ENCODE measurements at regions not wholly inside any gene's neighbourhood (a gene's known extent, or its start where the extent isn't known, plus 50 kb on each side); places are given as distances from the start of the nearest gene placed in this dataset.

GRCh38 chr1:198472997-198473396 lies 67.5 kb downstream of the ATP6V1G3 start:
- no peak for TF ChIP-seq CTCF (IDR thresholded peaks at IDR 0.05)
- DNase-seq (ENCODE audit: extremely low spot score, unreplicated experiment): no peak
- no peaks in the 10 kb centered on the region for H3K27me3 Mint-ChIP-seq (ENCODE audit: unreplicated experiment)
- H3K9me3 Mint-ChIP-seq (ENCODE audit: unreplicated experiment): peaks cover 5% of the 10 kb centered on the region
- no peak overlapping the region for H3K27ac Mint-ChIP-seq (ENCODE audit: unreplicated experiment)
- peaks cover 1% of the 10 kb centered on the region for H3K4me1 Mint-ChIP-seq (ENCODE audit: unreplicated experiment)
- no peak overlapping the region for H3K4me3 Mint-ChIP-seq (ENCODE audit: unreplicated experiment)
- peaks cover 12% of the 10 kb centered on the region for H3K36me3 Mint-ChIP-seq (ENCODE audit: unreplicated experiment)

- Mint-ChIP-seq H3K4me1 (ENCODE audit: unreplicated experiment) (peaks cover 5% of the 10 kb centered on the region), H3K9me3 (ENCODE audit: unreplicated experiment) (peaks cover 5% of the 10 kb centered on the region), H3K27me3 (ENCODE audit: unreplicated experiment) (no peaks in the 10 kb centered on the region), H3K27ac (ENCODE audit: unreplicated experiment) (no peak overlapping the region), H3K36me3 (ENCODE audit: unreplicated experiment) (peaks cover 12% of the 10 kb centered on the region), H3K4me3 (ENCODE audit: unreplicated experiment) (no peak overlapping the region)
- no peak for DNase-seq (ENCODE audit: extremely low spot score, unreplicated experiment)
- no peak for TF ChIP-seq CTCF (IDR thresholded peaks at IDR 0.05)
Observed at GRCh38 chr1:198472119-198472518, 68.4 kb downstream of the ATP6V1G3 start.

- Mint-ChIP-seq H3K27ac (ENCODE audit: unreplicated experiment) (no peak overlapping the region), H3K36me3 (ENCODE audit: unreplicated experiment) (peaks cover 5% of the 10 kb centered on the region), H3K27me3 (ENCODE audit: unreplicated experiment) (no peaks in the 10 kb centered on the region), H3K4me1 (ENCODE audit: unreplicated experiment) (peaks cover 28% of the 10 kb centered on the region), H3K9me3 (ENCODE audit: unreplicated experiment) (peaks cover 2% of the 10 kb centered on the region), H3K4me3 (ENCODE audit: unreplicated experiment) (no peak overlapping the region)
- DNase-seq (ENCODE audit: extremely low spot score, unreplicated experiment): no peak
- TF ChIP-seq CTCF (IDR thresholded peaks at IDR 0.05): no peak
Observed at GRCh38 chr1:198467907-198468306, 72.6 kb downstream of the ATP6V1G3 start.

- no peaks in the 10 kb centered on the region for H3K9me3 Mint-ChIP-seq (ENCODE audit: unreplicated experiment)
- H3K27me3 Mint-ChIP-seq (ENCODE audit: unreplicated experiment): no peaks in the 10 kb centered on the region
Observed at GRCh38 chr1:198467342-198467741, 73.1 kb downstream of the ATP6V1G3 start.

More at GRCh38 chr1:198467342-198467741, 73.1 kb downstream of the ATP6V1G3 start:
- Mint-ChIP-seq H3K4me1 (ENCODE audit: unreplicated experiment) (peaks cover 34% of the 10 kb centered on the region), H3K36me3 (ENCODE audit: unreplicated experiment) (no peaks in the 10 kb centered on the region), H3K4me3 (ENCODE audit: unreplicated experiment) (no peak overlapping the region), H3K27ac (ENCODE audit: unreplicated experiment) (no peak overlapping the region)
- TF ChIP-seq CTCF (IDR thresholded peaks at IDR 0.05): no peak
- no peak for DNase-seq (ENCODE audit: extremely low spot score, unreplicated experiment)

Measured in osteocyte (in vitro differentiated cells).